Activated T-helper 1 cell treated with anti-CD3 and anti-CD28 coated beads, Interleukin-12 subunit alpha, Interleukin-12 subunit beta, Interleukin-2, Interleukin-4 antibody, amounts not matched to agents 30 ng/mL and 10 ng/mL and 1 ng/mL, durations not matched to agents 14 hours and 24 hours and 36 hours (primary cell): ENCODE measurements at regions not wholly inside any gene's neighbourhood (a gene's known extent, or its start where the extent isn't known, plus 50 kb on each side); places are given as distances from the start of the nearest gene placed in this dataset.

Source experiments
- DNase-seq: peaks from one replicate; pipeline ENCODE4 v3.0.0; 2021; ENCODE audit warnings: low spot score
- H3K27ac Mint-ChIP-seq: one replicate; pipeline ENCODE4 v1.8.0; 2021; ENCODE audit warnings: mild to moderate bottlenecking, mixed read lengths
- H3K27me3 Mint-ChIP-seq: one replicate; pipeline ENCODE4 v1.8.0; 2022; ENCODE audit warnings: mild to moderate bottlenecking, moderate library complexity, mixed read lengths; ENCODE audit not compliant: insufficient read depth
- H3K36me3 Mint-ChIP-seq: one replicate; pipeline ENCODE4 v1.8.0; 2021; ENCODE audit warnings: low read depth, mixed read lengths
- H3K4me1 Mint-ChIP-seq: one replicate; pipeline ENCODE4 v1.8.0; 2021; ENCODE audit warnings: low read depth, mixed read lengths
- H3K4me3 Mint-ChIP-seq: one replicate; pipeline ENCODE4 v1.8.0; 2021; ENCODE audit warnings: mild to moderate bottlenecking, moderate library complexity, mixed read lengths
- H3K9me3 Mint-ChIP-seq: one replicate; pipeline ENCODE4 v1.8.0; 2021; ENCODE audit warnings: mixed read lengths
- intact Hi-C: fragments of 100-400 bp; cut with micrococcal nuclease; formaldehyde crosslinking; loops from one replicate; pipeline ENCODE4 v1.15.1; 2024

DNA sequence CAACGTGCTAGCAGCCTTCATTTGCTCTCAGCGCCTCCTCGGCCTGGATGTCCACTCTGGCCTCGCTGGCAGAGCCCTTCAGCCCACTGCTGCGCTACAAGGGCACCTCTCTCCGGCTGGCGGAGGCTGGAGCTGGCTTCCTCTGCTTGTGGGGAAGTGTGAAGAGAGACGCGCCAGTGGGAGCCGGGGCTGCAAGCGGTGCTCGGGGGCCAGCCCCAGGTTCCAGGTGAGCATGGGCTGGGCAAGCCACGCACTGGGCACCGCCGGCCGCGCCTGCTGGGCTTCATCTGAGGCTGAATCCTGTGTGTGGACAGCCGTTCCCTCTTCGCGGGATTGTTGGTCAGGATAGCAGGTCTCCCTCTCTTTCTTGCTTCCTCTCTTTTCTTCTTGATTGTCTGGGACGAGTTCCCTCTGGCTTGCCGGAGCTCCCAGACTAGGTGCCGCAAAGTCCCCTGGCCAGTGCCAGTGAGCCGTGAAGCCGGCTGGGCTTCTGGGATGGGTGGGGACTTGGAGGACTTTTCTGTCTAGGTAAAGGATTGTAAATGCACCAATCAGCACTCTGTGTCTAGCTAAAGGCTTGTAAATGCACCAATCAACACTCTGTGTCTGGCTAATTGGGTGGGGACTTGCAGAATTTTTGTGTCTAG lies 165.0 kb downstream of the HEPH start:
- intact Hi-C loops: no loop called here
- no peak for DNase-seq
- no peak overlapping the region for H3K4me3 Mint-ChIP-seq
- H3K27me3 Mint-ChIP-seq: no peaks in the 10 kb centered on the region
- H3K9me3 Mint-ChIP-seq: no peaks in the 10 kb centered on the region
- H3K4me1 Mint-ChIP-seq: no peaks in the 10 kb centered on the region
- no peak overlapping the region for H3K27ac Mint-ChIP-seq
- no peaks in the 10 kb centered on the region for H3K36me3 Mint-ChIP-seq

DNA sequence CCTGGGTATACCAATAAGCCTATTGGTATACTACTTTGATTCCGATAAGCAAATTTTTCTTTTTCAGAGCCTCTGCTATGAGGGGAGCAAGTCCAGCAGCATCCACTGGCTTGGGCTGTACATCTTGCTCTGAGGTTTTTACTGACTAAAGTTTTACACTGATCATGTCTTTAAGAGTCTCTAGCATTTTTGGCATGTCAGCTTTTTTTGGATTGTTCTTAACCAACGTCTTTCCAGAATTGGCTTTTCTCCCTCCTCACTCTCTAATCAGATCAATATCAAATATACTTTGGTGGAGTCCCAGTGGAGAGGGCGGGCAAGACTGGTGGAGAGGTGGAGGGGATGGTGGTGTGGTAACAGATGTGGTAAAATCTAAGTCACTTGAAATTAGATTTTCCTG lies 196.8 kb downstream of the HEPH start:
- no peaks in the 10 kb centered on the region for H3K27me3 Mint-ChIP-seq
- H3K36me3 Mint-ChIP-seq: no peaks in the 10 kb centered on the region
- intact Hi-C loops: no loop called here
- no peak overlapping the region for H3K27ac Mint-ChIP-seq
- DNase-seq: no peak
- H3K9me3 Mint-ChIP-seq: no peaks in the 10 kb centered on the region
- no peaks in the 10 kb centered on the region for H3K4me1 Mint-ChIP-seq
- no peak overlapping the region for H3K4me3 Mint-ChIP-seq

DNA sequence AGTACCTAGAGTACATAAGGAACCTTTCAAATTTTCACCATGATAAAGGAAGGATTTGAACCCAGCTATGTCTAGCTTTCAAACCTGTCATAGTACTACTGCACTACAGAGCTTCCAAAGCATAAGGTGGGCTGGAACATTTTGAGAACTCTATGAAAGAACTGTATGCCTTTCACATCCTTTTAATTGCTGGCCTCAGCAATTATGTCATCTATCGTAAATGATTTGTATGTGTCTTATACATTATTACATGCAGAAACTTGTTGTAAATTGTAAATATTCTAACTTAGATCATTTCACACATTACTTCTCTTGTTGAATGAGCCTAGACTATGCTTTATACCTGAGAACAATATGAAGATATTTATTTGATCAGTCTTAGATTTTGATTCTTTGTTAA lies 220.7 kb downstream of the HEPH start:
- Mint-ChIP-seq H3K27me3 (peaks cover 1% of the 10 kb centered on the region), H3K36me3 (no peaks in the 10 kb centered on the region), H3K27ac (no peak overlapping the region), H3K9me3 (no peaks in the 10 kb centered on the region), H3K4me3 (no peak overlapping the region), H3K4me1 (no peaks in the 10 kb centered on the region)
- no peak for DNase-seq
- intact Hi-C loops: no loop called here

DNA sequence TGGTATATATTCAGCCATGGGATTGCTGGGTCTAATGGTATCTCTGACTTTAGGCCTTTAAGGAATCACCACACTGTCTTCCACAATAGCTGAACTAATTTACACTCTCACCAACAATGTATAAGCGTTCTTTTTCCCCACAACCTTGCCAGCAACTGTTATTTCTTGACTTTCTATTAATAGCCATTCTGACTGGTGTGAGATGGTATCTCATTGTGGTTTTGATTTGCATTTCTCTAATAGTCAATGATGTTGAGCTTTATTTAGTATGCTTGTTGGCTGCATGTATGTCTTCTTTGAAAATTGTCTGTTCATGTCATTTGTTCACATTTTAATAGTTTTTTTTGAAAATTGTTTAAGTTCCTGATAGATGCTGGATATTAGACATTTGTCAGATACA lies 235.2 kb downstream of the HEPH start:
- no peak overlapping the region for H3K27ac Mint-ChIP-seq
- H3K4me3 Mint-ChIP-seq: no peak overlapping the region
- intact Hi-C loops: no loop called here
- peaks cover 8% of the 10 kb centered on the region for H3K9me3 Mint-ChIP-seq
- peaks cover 2% of the 10 kb centered on the region for H3K27me3 Mint-ChIP-seq
- H3K36me3 Mint-ChIP-seq: peaks cover 2% of the 10 kb centered on the region
- no peak for DNase-seq
- H3K4me1 Mint-ChIP-seq: no peaks in the 10 kb centered on the region

DNA sequence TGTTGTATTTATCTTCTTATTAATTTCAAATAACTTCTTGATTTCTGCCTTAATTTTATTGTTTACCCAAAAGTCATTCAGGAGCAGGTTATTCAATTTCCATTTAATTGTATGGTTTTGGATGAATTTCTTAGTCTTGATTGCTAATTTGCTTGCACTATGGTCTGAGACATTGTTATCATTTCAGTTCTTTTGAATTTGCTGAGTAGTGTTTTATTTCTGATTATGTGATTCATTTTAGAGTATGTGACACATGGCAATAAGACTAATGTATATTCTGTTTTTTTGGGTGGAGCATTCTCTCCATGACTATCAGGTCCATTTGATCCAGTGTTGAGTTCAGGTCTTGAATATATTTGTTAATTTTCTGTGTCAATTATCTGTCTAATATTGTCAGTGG lies 236.7 kb downstream of the EDA2R start:
- intact Hi-C loops: loop anchor here (10.0 kb wide), 2 partner anchors 333 to 657 kb away; no protein-coding TSS in a partner anchor
- Mint-ChIP-seq H3K36me3 (no peaks in the 10 kb centered on the region), H3K9me3 (no peaks in the 10 kb centered on the region), H3K4me3 (no peak overlapping the region), H3K4me1 (no peaks in the 10 kb centered on the region), H3K27ac (no peak overlapping the region), H3K27me3 (peaks cover 8% of the 10 kb centered on the region)
- DNase-seq: no peak

DNA sequence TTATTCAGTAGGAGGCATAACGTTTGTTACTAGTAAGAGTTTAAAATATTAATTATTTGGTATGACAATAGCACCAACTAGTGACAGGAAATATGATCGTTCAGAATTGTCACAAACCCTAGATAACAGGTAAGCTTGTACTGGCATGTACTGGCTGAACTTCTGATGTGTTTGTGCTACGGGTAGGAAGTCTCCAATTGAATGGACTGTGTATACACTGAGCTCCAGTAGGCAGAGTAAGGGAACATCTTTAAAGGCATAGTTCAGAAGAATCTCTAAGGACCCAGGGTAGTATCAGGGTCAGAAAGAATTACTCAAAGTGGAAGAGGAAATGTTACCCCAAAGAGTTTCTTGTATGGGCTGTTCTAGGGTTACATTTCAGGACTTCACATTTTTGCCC lies 230.4 kb downstream of the EDA2R start:
- intact Hi-C loops: loop anchor here (1.0 to 10.0 kb wide), 3 partner anchors 326 to 826 kb away; no protein-coding TSS in a partner anchor
- Mint-ChIP-seq H3K27ac (no peak overlapping the region), H3K36me3 (no peaks in the 10 kb centered on the region), H3K9me3 (no peaks in the 10 kb centered on the region), H3K4me3 (no peak overlapping the region), H3K27me3 (peaks cover 8% of the 10 kb centered on the region), H3K4me1 (no peaks in the 10 kb centered on the region)
- DNase-seq: no peak

DNA sequence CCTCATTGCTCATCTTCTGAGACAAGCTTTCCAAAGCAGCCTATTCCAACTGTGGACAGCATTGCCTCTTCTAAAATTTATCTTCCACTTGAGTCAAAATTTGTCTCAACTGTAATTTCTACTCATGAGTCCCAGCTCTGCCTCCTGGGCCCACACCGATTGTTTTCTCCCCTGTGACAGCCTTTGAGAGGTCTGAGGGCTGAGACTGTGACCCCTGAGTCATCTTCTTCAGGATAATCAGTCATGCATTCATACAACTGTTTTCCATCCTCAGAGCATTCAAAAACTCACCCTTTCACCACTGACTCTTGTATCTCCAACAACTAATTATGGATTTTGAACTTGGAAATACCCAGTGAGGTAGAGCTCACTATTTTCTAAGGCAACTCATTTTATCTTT lies 228.1 kb downstream of the EDA2R start:
- DNase-seq: no peak
- intact Hi-C loops: no loop called here
- Mint-ChIP-seq H3K27ac (no peak overlapping the region), H3K36me3 (no peaks in the 10 kb centered on the region), H3K4me1 (no peaks in the 10 kb centered on the region), H3K4me3 (no peak overlapping the region), H3K27me3 (peaks cover under 1% of the 10 kb centered on the region), H3K9me3 (no peaks in the 10 kb centered on the region)
